Endothelial cell of umbilical vein (primary cell): ENCODE measurements at regions not wholly inside any gene's neighbourhood (a gene's known extent, or its start where the extent isn't known, plus 50 kb on each side); places are given as distances from the start of the nearest gene placed in this dataset.

Experiments used
- BruUV-seq: library from RNA; stranded (reverse); fragments of 400-500 nt; replicated peaks from 2 replicates; lab custom pipeline; 2021; lab: Mats Ljungman, UMichigan
- CTCF ChIA-PET: fragments of 300-600, 350-600 bp; sonication (Branson Sonifier 250); formaldehyde crosslinking; loops from one replicate; lab custom pipeline; 2021; ENCODE audit warnings: antibody characterized with exemption, inconsistent platforms; lab: Charles Lee
- POLR2A ChIA-PET: fragments of 300-600, 350-600 bp; sonication (Branson Sonifier 250); formaldehyde crosslinking; loops from one replicate; lab custom pipeline; 2021; ENCODE audit warnings: antibody characterized with exemption, inconsistent platforms; lab: Charles Lee
- DNase-seq: peaks from one replicate; pipeline ENCODE4 v3.0.0-alpha.2; 2011; ENCODE audit warnings: low read depth, low spot score
- FAIRE-seq: peaks from 2 replicates; lab custom pipeline; 2011; peaks lifted over from hg19 to GRCh38; lab: Jason Lieb, UNC
- H2AFZ ChIP-seq: 2 replicates; pipeline ENCODE4 v1.6.0; 2012; ENCODE audit warnings: low read depth, low read length, control low read depth, inconsistent platforms
- H3K27ac ChIP-seq: 2 replicates; pipeline ENCODE4 v1.5.1; 2011; ENCODE audit warnings: low read depth, mild to moderate bottlenecking, control low read depth, low read length, moderate library complexity; ENCODE audit not compliant: insufficient read depth
- H3K27me3 ChIP-seq, 2 experiments: 2 replicates each; pipeline versions ENCODE4 v1.6.0 to v1.6.1; 2011; ENCODE audit warnings: low read length in 2 of 2, mixed read lengths in 1 of 2; ENCODE audit not compliant: control insufficient read depth in 2 of 2, insufficient read depth in 2 of 2
- H3K36me3 ChIP-seq, 2 experiments: 2 replicates in 1 of 2; 3 replicates in 1 of 2; pipeline ENCODE4 v1.5.1; 2011; ENCODE audit warnings: low read length in 2 of 2, mild to moderate bottlenecking in 1 of 2, moderate library complexity in 1 of 2; ENCODE audit not compliant: control insufficient read depth in 2 of 2, insufficient read depth in 2 of 2; ENCODE audit errors: extremely low read depth in 1 of 2
- H3K4me1 ChIP-seq: 3 replicates; pipeline ENCODE4 v1.5.1; 2011; ENCODE audit warnings: mild to moderate bottlenecking, low read length; ENCODE audit not compliant: control insufficient read depth, insufficient read depth; ENCODE audit errors: extremely low read depth
- H3K4me2 ChIP-seq: 2 replicates; pipeline ENCODE4 v1.6.1; 2011; ENCODE audit warnings: low read length, control low read depth, mixed read lengths; ENCODE audit not compliant: insufficient read depth
- H3K4me3 ChIP-seq, 3 experiments: fragments of 200-600 bp in 1 of 3; sonication (generic), shearing (Covaris generic) in 1 of 3; replicated peaks in 1 of 3; 2 replicates each; pipeline ENCODE4 v1.5.1; 2011 to 2016; ENCODE audit warnings: control low read depth in 3 of 3, low read length in 3 of 3, mild to moderate bottlenecking in 2 of 3, inconsistent platforms in 1 of 3, low read depth in 1 of 3, moderate library complexity in 1 of 3; ENCODE audit not compliant: insufficient read depth in 1 of 3
- H3K79me2 ChIP-seq: 2 replicates; pipeline ENCODE4 v1.6.0; 2012; ENCODE audit warnings: low read length, inconsistent platforms; ENCODE audit not compliant: control insufficient read depth, insufficient read depth
- H3K9ac ChIP-seq: replicated peaks from 2 replicates; pipeline ENCODE3; 2011; ENCODE audit warnings: low read length, control low read depth; ENCODE audit not compliant: insufficient read depth; ENCODE audit errors: extremely low read depth
- H3K9me1 ChIP-seq: replicated peaks from 3 replicates; pipeline ENCODE4 v1.6.0; 2011; ENCODE audit warnings: mild to moderate bottlenecking, low read length; ENCODE audit not compliant: control insufficient read depth, insufficient read depth; ENCODE audit errors: extremely low read depth
- H3K9me3 ChIP-seq: replicated peaks from 2 replicates; pipeline ENCODE4 v1.5.1; 2012; ENCODE audit warnings: low read length, inconsistent platforms; ENCODE audit not compliant: control insufficient read depth, insufficient read depth
- H4K20me1 ChIP-seq: replicated peaks from 2 replicates; pipeline ENCODE3; 2011; ENCODE audit warnings: mild to moderate bottlenecking, low read length; ENCODE audit not compliant: control insufficient read depth, insufficient read depth; ENCODE audit errors: extremely low read depth
- CTCF ChIP-seq, 2 donors: IDR thresholded peaks; 1 replicate in 1 of 2; 2 replicates in 1 of 2; pipeline ENCODE4 v1.5.1; 2011; ENCODE audit warnings: low read length in 2 of 2, mild to moderate bottlenecking in 2 of 2, moderate library complexity in 2 of 2, control low read depth in 1 of 2, inconsistent platforms in 1 of 2, low read depth in 1 of 2; ENCODE audit not compliant: insufficient read depth in 1 of 2; ENCODE audit errors: extremely low read depth in 1 of 2
- EZH2 ChIP-seq: IDR thresholded peaks from 2 replicates; pipeline ENCODE4 v1.6.1; 2012; ENCODE audit warnings: borderline replicate concordance, low read depth, mild to moderate bottlenecking, moderate library complexity, low read length, inconsistent platforms; ENCODE audit not compliant: severe bottlenecking
- FOS ChIP-seq: IDR thresholded peaks from 2 replicates; pipeline ENCODE4 v1.6.1; 2011; ENCODE audit warnings: mild to moderate bottlenecking, low read length, moderate library complexity, borderline replicate concordance; ENCODE audit not compliant: insufficient read depth
- GATA2 ChIP-seq: IDR thresholded peaks from 2 replicates; pipeline ENCODE4 v1.7.0; 2011; ENCODE audit warnings: low read depth, mild to moderate bottlenecking, moderate library complexity, mixed read lengths, low read length; ENCODE audit not compliant: insufficient read length, insufficient read depth
- JUN ChIP-seq: IDR thresholded peaks from 2 replicates; pipeline ENCODE4 v1.6.1; 2011; ENCODE audit warnings: borderline replicate concordance, low read depth; ENCODE audit not compliant: insufficient read length, insufficient read depth
- MAX ChIP-seq: IDR thresholded peaks from 2 replicates; pipeline ENCODE4 v1.6.1; 2011; ENCODE audit not compliant: insufficient read depth, insufficient read length
- MYC ChIP-seq: IDR thresholded peaks from one replicate; pipeline ENCODE4 v1.6.1; 2011; ENCODE audit warnings: mild to moderate bottlenecking, low read depth, low read length
- POLR2A ChIP-seq: IDR thresholded peaks from 2 replicates; pipeline ENCODE4 v1.6.1; 2012; ENCODE audit warnings: low read depth, mild to moderate bottlenecking, control low read depth, low read length
- POLR2AphosphoS5 ChIP-seq: IDR thresholded peaks from 2 replicates; pipeline ENCODE4 v1.6.1; 2012; ENCODE audit warnings: low read depth, mild to moderate bottlenecking, control low read depth, low read length, moderate library complexity; ENCODE audit not compliant: insufficient read depth
- dilution Hi-C: fragments of 300-500 bp; cut with MboI; formaldehyde crosslinking; loops from one replicate; pipeline ENCODE4 v1.15.0; 2019; ENCODE audit warnings: low sequenced_read_pairs; ENCODE audit not compliant: extremely low pct_ligation_motif_present
- intact Hi-C: fragments of 100-400 bp; cut with micrococcal nuclease; formaldehyde crosslinking; loops from one replicate; pipeline ENCODE4 v1.10.0; 2022

GRCh38 chr6:63440594-63440993 is 120.8 kb upstream of the LGSN start:
- H3K9me3 ChIP-seq = no peaks in the 10 kb centered on the region
- no TSS peak for BruUV-seq
- TF ChIP-seq CTCF (IDR thresholded peaks at IDR 0.05; ENCODE audit: extremely low read depth in 1 of 2, insufficient read depth in 1 of 2, low read depth in 1 of 2, low read length in 2 of 2) (no peak), POLR2AphosphoS5 (no peak), FOS (no peak), POLR2A (no peak), MAX (no peak), JUN (no peak), EZH2 (no peak), MYC (no peak), GATA2 (no peak)
- intact Hi-C loops (no loop called here), dilution Hi-C loops (no loop called here)
- FAIRE-seq (no peak), DNase-seq (no peak)
- ChIA-PET POLR2A (interaction anchor here (0.6 kb wide), 1 partner anchor 100 kb away, joined by 3 read pairs; no protein-coding TSS in a partner anchor), CTCF (no interaction called here)
- H3K27me3 ChIP-seq = no peaks in the 10 kb centered on the region
- H3K9me1 ChIP-seq = no peaks in the 10 kb centered on the region
- no peaks in the 10 kb centered on the region for H3K4me1 ChIP-seq
- H3K4me3 ChIP-seq = no peak overlapping the region
- H2AFZ ChIP-seq = no peak overlapping the region
- no peaks in the 10 kb centered on the region for H4K20me1 ChIP-seq
- no peak overlapping the region for H3K27ac ChIP-seq
- no peak overlapping the region for H3K4me2 ChIP-seq
- no peaks in the 10 kb centered on the region for H3K79me2 ChIP-seq
- H3K9ac ChIP-seq = no peak overlapping the region
- H3K36me3 ChIP-seq = no peaks in the 10 kb centered on the region
